GM18867 (cell line): ENCODE measurements at regions not wholly inside any gene's neighbourhood (a gene's known extent, or its start where the extent isn't known, plus 50 kb on each side); places are given as distances from the start of the nearest gene placed in this dataset.

Experiments used
- ATAC-seq: cut with Tn5 transposase; IDR thresholded peaks from one replicate; pipeline ENCODE4 v1.9.1; 2021; ENCODE audit warnings: mild to moderate bottlenecking, moderate library complexity; ENCODE audit not compliant: unreplicated experiment

- ATAC-seq: no peak
Observed at GRCh38 chr13:32960626-32961025, 55.6 kb upstream of the KL start.

GRCh38 chr13:32961724-32962123 is 54.5 kb upstream of the KL start:
- ATAC-seq: no peak

GRCh38 chr13:32962342-32962741 is 53.9 kb upstream of the KL start:
- ATAC-seq: no peak

GRCh38 chr13:32964987-32965386 is 51.2 kb upstream of the KL start:
- no peak for ATAC-seq
